ENCODE measurements at regions not wholly inside any gene's neighbourhood (a gene's known extent, or its start where the extent isn't known, plus 50 kb on each side); places are given as distances from the start of the nearest gene placed in this dataset.

DNA sequence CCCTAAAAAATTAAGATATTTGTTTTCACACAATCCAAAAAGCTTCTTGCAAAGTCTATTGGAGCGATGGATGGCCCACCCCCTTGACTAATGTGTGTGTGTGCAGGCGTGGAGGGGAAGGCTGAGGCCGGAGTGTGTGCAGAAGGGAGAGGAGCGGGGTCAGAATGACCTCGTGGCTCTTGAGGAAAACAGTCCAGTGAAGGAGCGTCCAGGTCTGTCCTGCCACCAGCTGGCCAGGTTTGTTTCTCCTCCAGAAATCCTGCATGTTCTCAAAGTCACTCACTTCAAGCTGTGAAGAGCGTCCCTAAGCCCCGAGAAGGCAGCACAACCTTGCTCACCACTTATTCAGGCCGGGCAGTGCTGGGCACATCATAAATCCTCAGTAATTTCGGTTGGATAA is 69.5 kb upstream of the SSX2IP start:
- TF ChIP-seq, protein P1, sequence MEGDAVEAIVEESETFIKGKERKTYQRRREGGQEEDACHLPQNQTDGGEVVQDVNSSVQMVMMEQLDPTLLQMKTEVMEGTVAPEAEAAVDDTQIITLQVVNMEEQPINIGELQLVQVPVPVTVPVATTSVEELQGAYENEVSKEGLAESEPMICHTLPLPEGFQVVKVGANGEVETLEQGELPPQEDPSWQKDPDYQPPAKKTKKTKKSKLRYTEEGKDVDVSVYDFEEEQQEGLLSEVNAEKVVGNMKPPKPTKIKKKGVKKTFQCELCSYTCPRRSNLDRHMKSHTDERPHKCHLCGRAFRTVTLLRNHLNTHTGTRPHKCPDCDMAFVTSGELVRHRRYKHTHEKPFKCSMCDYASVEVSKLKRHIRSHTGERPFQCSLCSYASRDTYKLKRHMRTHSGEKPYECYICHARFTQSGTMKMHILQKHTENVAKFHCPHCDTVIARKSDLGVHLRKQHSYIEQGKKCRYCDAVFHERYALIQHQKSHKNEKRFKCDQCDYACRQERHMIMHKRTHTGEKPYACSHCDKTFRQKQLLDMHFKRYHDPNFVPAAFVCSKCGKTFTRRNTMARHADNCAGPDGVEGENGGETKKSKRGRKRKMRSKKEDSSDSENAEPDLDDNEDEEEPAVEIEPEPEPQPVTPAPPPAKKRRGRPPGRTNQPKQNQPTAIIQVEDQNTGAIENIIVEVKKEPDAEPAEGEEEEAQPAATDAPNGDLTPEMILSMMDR (IDR thresholded peaks at IDR 0.05; ENCODE audit: borderline replicate concordance, extremely low read depth, low read length, poor library complexity, severe bottlenecking): no peak
- no peak for TF ChIP-seq EZH2 (IDR thresholded peaks at IDR 0.05; ENCODE audit: borderline replicate concordance, low read depth, low read length, severe bottlenecking)
